ENCODE measurements at regions not wholly inside any gene's neighbourhood (a gene's known extent, or its start where the extent isn't known, plus 50 kb on each side); places are given as distances from the start of the nearest gene placed in this dataset.
A peak's percentile ranks its signal among the peaks of the same experiment; 100 is the strongest.
"Not testable (repeated sequence)": the region's sequence is repeated elsewhere in the genome, so short reads cannot be mapped to it uniquely, and the experiment has no call there.

GRCh38 chr6:27145731-27146455 lies 101.6 kb upstream of the PRSS16 start:
- H3K27ac ChIP-seq (ENCODE audit: low read length) = peak overlapping the region; percentile 91
- H3K9me3 ChIP-seq (ENCODE audit: control insufficient read depth, low read depth, low read length) = no peaks in the 10 kb centered on the region
- WGBS (ENCODE audit: insufficient coverage, low lambda C conversion rate) = 0% methylated on average over 6 of the region's 25 CpGs
- H3K27me3 ChIP-seq (ENCODE audit: control insufficient read depth, insufficient read depth, low read length) = no peaks in the 10 kb centered on the region
- H3K4me3 ChIP-seq (ENCODE audit: low read length) = peak overlapping the region; percentile 65
- DNase-seq = peak; percentile 85 to 90
- peaks cover 3% of the 10 kb centered on the region for H3K36me3 ChIP-seq (ENCODE audit: control insufficient read depth, insufficient read depth, low read length)
- H3K4me1 ChIP-seq (ENCODE audit: control insufficient read depth, insufficient read depth, low read length) = peaks cover 6% of the 10 kb centered on the region

DNA sequence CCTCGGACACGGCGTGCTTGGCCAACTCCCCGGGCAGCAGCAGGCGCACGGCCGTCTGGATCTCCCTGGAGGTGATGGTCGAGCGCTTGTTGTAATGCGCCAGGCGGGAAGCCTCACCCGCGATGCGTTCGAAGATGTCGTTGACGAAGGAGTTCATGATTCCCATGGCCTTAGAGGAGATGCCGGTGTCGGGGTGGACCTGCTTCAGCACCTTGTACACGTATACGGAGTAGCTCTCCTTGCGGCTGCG lies 101.1 kb upstream of the PRSS16 start:
- H3K9me3 ChIP-seq (ENCODE audit: control insufficient read depth, low read depth, low read length); DNase-seq; H3K4me1 ChIP-seq (ENCODE audit: control insufficient read depth, insufficient read depth, low read length); H3K27me3 ChIP-seq (ENCODE audit: control insufficient read depth, insufficient read depth, low read length); H3K36me3 ChIP-seq (ENCODE audit: control insufficient read depth, insufficient read depth, low read length): not testable (repeated sequence)
- H3K27ac ChIP-seq (ENCODE audit: low read length) = peak overlapping the region; percentile 91
- H3K4me3 ChIP-seq (ENCODE audit: low read length) = peak overlapping the region; percentile 65
- WGBS (ENCODE audit: insufficient coverage, low lambda C conversion rate) = no CpG with 5 or more reads among the region's 23 CpGs

- peaks cover 6% of the 10 kb centered on the region for H3K4me1 ChIP-seq (ENCODE audit: control insufficient read depth, insufficient read depth, low read length)
- WGBS (ENCODE audit: insufficient coverage, low lambda C conversion rate) = no CpG with 5 or more reads among the region's 51 CpGs
- no peaks in the 10 kb centered on the region for H3K27me3 ChIP-seq (ENCODE audit: control insufficient read depth, insufficient read depth, low read length)
- peak overlapping the region; percentile 65 for H3K4me3 ChIP-seq (ENCODE audit: low read length)
- H3K9me3 ChIP-seq (ENCODE audit: control insufficient read depth, low read depth, low read length) = no peaks in the 10 kb centered on the region
- DNase-seq = peak; percentile 98 to 99
- H3K36me3 ChIP-seq (ENCODE audit: control insufficient read depth, insufficient read depth, low read length) = peaks cover 3% of the 10 kb centered on the region
- peak overlapping the region; percentile 91 for H3K27ac ChIP-seq (ENCODE audit: low read length)
These were observed 100.6 kb upstream of the PRSS16 start for GRCh38 chr6:27146706-27147505.

DNA sequence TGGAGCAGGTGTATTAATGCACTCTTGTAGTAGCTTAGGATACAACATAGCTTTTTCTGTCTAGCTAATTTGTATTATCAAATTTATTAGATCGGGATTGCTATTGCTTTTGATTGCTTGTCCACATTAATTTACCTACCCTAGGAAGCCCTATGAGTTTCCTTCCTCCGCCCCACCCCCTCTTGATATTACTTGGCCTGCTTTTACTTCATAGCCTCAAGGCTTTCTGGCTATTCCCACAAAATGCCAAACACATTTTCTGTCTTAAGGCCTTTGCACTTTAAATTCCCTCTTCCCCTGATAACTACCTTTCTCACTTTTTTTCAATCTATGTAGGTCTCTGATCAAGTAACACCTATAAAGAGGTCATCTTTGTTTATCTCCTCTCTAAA lies 99.1 kb upstream of the PRSS16 start:
- Histone ChIP-seq H3K27ac (ENCODE audit: low read length) (no peak overlapping the region), H3K4me1 (ENCODE audit: control insufficient read depth, insufficient read depth, low read length) (peaks cover 6% of the 10 kb centered on the region)
- WGBS (ENCODE audit: insufficient coverage, low lambda C conversion rate) = 100% methylated on average over 1 of the region's 2 CpGs

DNA sequence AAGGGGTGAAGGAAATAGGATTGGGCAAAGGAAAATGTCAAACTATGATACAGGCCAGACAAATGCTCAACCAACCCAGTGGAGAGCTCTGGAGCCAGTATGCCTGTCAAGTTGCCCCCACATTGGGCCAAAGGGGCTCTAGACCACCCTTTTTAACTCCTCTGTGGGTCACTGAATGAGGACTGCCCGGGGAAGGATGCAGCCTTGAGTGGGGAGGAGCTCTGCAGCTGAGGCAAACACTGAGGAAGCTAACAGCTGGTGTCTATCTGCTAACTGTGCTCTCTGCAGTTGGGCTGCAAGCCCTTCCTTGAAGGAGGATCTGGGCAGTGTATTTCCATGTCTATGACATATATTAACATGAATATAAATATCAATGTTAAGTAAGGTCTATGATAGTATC lies 98.4 kb upstream of the PRSS16 start:
- H3K27ac ChIP-seq (ENCODE audit: low read length) = no peak overlapping the region
- no peak overlapping the region for H3K4me3 ChIP-seq (ENCODE audit: low read length)
- peaks cover 4% of the 10 kb centered on the region for H3K4me1 ChIP-seq (ENCODE audit: control insufficient read depth, insufficient read depth, low read length)
- H3K27me3 ChIP-seq (ENCODE audit: control insufficient read depth, insufficient read depth, low read length) = no peaks in the 10 kb centered on the region
- H3K36me3 ChIP-seq (ENCODE audit: control insufficient read depth, insufficient read depth, low read length) = no peaks in the 10 kb centered on the region
- DNase-seq = no peak
- no CpG with 5 or more reads among the region's 1 CpG for WGBS (ENCODE audit: insufficient coverage, low lambda C conversion rate)
- no peaks in the 10 kb centered on the region for H3K9me3 ChIP-seq (ENCODE audit: control insufficient read depth, low read depth, low read length)

More for the DNA sequence above, 99.1 kb upstream of the PRSS16 start:
- Histone ChIP-seq H3K27me3 (ENCODE audit: control insufficient read depth, insufficient read depth, low read length) (no peaks in the 10 kb centered on the region), H3K36me3 (ENCODE audit: control insufficient read depth, insufficient read depth, low read length) (peaks cover 2% of the 10 kb centered on the region), H3K9me3 (ENCODE audit: control insufficient read depth, low read depth, low read length) (no peaks in the 10 kb centered on the region), H3K4me3 (ENCODE audit: low read length) (no peak overlapping the region)
- DNase-seq = no peak

GRCh38 chr6:27154696-27155095 lies 92.8 kb upstream of the PRSS16 start:
- Histone ChIP-seq H3K4me1 (ENCODE audit: control insufficient read depth, insufficient read depth, low read length) (no peaks in the 10 kb centered on the region), H3K27ac (ENCODE audit: low read length) (no peak overlapping the region), H3K4me3 (ENCODE audit: low read length) (no peak overlapping the region), H3K36me3 (ENCODE audit: control insufficient read depth, insufficient read depth, low read length) (no peaks in the 10 kb centered on the region), H3K27me3 (ENCODE audit: control insufficient read depth, insufficient read depth, low read length) (no peaks in the 10 kb centered on the region), H3K9me3 (ENCODE audit: control insufficient read depth, low read depth, low read length) (no peaks in the 10 kb centered on the region)
- WGBS (ENCODE audit: insufficient coverage, low lambda C conversion rate) = 86% methylated on average over 1 of the region's 1 CpG
- no peak for DNase-seq

DNA sequence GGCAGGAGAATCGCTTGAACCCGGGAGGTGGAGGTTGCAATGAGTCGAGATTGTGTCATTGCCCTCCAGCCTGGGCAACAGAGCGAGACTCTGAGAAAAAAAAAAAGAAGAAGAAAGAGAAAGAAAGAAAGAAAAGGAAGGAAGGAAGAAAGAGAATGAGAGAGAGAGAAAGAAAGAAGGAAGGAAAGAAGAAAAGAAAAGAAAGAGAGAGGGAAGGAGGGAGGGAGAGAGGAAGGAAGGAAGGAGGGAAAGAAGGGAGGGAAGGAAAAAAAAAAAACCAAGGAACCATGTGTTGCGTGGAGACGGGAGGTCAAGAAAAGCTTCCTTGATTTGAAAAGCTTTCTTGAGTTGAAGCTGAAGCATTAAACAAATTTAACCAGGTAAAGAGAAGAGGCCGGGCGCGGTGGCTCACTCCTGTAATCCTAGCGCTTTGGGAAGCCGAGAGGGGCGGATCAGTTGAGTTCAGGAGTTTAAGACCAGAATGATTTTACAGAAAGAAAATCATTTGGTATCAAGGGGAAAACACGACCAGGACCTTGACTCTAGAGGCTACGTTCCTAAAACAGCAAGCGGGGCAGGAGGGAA lies 90.5 kb upstream of the PRSS16 start:
- no peaks in the 10 kb centered on the region for H3K4me1 ChIP-seq (ENCODE audit: control insufficient read depth, insufficient read depth, low read length)
- H3K9me3 ChIP-seq (ENCODE audit: control insufficient read depth, low read depth, low read length) = no peaks in the 10 kb centered on the region
- H3K36me3 ChIP-seq (ENCODE audit: control insufficient read depth, insufficient read depth, low read length) = no peaks in the 10 kb centered on the region
- DNase-seq = no peak
- H3K4me3 ChIP-seq (ENCODE audit: low read length) = peak overlapping the region; percentile 49
- no peak overlapping the region for H3K27ac ChIP-seq (ENCODE audit: low read length)
- 48% methylated on average over 7 of the region's 15 CpGs for WGBS (ENCODE audit: insufficient coverage, low lambda C conversion rate)
- H3K27me3 ChIP-seq (ENCODE audit: control insufficient read depth, insufficient read depth, low read length) = no peaks in the 10 kb centered on the region

DNA sequence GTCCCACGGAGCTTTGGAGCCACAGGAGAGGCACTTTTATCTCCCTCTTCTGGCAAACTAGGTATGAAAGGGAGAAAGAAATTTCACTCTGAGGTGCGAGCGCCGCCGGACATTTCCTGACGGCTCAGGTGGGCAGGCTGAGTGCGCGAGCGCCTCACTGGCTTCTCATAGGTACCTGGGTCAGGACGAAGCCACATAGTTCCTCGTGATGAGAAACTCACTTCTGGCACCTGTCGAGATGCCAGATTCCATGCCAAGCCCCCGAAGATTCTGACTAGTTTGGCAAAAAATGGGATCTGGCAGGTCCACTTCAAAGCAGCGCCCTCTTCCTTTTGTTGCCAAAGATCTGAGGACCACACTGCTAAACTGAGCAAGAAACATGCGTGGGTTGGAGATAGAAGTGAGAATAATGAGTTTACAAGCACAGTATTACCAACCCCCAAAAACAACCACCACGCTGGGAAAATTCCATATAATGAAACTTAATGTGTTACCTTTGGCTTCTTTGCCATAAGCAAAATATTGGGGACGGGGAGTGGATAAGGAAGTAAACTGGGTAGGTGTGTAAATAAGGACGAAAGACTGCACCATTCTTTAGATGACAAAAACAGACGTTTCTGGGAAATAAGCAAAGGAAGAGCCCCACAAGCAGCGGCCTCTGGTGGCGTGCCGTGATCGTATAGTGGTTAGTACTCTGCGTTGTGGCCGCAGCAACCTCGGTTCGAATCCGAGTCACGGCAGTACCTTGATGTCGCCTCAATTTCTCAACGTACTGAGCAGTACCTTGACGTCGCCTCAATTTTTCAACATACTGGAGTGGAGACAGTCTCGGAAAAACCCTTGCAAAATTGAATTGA lies 89.8 kb upstream of the PRSS16 start:
- H3K36me3 ChIP-seq (ENCODE audit: control insufficient read depth, insufficient read depth, low read length) = no peaks in the 10 kb centered on the region
- WGBS (ENCODE audit: insufficient coverage, low lambda C conversion rate) = 4% methylated on average over 3 of the region's 34 CpGs
- peak overlapping the region; percentile 31 for H3K27ac ChIP-seq (ENCODE audit: low read length)
- no peaks in the 10 kb centered on the region for H3K4me1 ChIP-seq (ENCODE audit: control insufficient read depth, insufficient read depth, low read length)
- H3K4me3 ChIP-seq (ENCODE audit: low read length) = peak overlapping the region; percentile 49
- H3K27me3 ChIP-seq (ENCODE audit: control insufficient read depth, insufficient read depth, low read length) = no peaks in the 10 kb centered on the region
- peak in 1 of 2 donors; percentile 62 for DNase-seq
- no peaks in the 10 kb centered on the region for H3K9me3 ChIP-seq (ENCODE audit: control insufficient read depth, low read depth, low read length)

- Histone ChIP-seq H3K36me3 (ENCODE audit: control insufficient read depth, insufficient read depth, low read length) (no peaks in the 10 kb centered on the region), H3K27me3 (ENCODE audit: control insufficient read depth, insufficient read depth, low read length) (no peaks in the 10 kb centered on the region), H3K27ac (ENCODE audit: low read length) (no peak overlapping the region), H3K4me3 (ENCODE audit: low read length) (no peak overlapping the region), H3K4me1 (ENCODE audit: control insufficient read depth, insufficient read depth, low read length) (no peaks in the 10 kb centered on the region), H3K9me3 (ENCODE audit: control insufficient read depth, low read depth, low read length) (no peaks in the 10 kb centered on the region)
- DNase-seq = no peak
- 94% methylated on average over 3 of the region's 4 CpGs for WGBS (ENCODE audit: insufficient coverage, low lambda C conversion rate)
These were observed 89.2 kb upstream of the PRSS16 start for GRCh38 chr6:27158316-27158643.

DNA sequence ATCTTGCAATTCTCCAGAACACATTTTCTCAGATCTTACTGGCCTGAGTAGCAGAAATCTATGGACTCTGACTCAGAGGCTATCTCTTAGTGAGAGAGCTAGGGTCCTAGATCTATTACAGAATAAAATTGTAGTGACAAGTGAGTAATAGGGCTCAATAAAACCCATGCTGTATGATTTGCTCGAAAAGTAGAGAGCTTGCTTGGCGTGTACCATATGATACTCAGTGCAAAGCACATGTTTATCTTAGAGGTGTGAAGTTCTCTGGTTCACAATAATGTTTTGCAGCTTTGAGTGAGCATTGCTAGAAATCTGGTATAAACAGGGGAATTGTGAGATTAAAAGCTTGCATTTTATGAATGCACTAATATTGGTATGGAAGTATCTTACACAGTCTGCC lies 87.8 kb upstream of the PRSS16 start:
- no CpG with 5 or more reads among the region's 2 CpGs for WGBS (ENCODE audit: insufficient coverage, low lambda C conversion rate)
- no peak for DNase-seq
- Histone ChIP-seq H3K27ac (ENCODE audit: low read length) (no peak overlapping the region), H3K36me3 (ENCODE audit: control insufficient read depth, insufficient read depth, low read length) (no peaks in the 10 kb centered on the region), H3K27me3 (ENCODE audit: control insufficient read depth, insufficient read depth, low read length) (no peaks in the 10 kb centered on the region), H3K4me3 (ENCODE audit: low read length) (no peak overlapping the region), H3K9me3 (ENCODE audit: control insufficient read depth, low read depth, low read length) (no peaks in the 10 kb centered on the region), H3K4me1 (ENCODE audit: control insufficient read depth, insufficient read depth, low read length) (no peaks in the 10 kb centered on the region)

Measured in large intestine (tissue), 3 donors.